ENCODE measurements at regions not wholly inside any gene's neighbourhood (a gene's known extent, or its start where the extent isn't known, plus 50 kb on each side); places are given as distances from the start of the nearest gene placed in this dataset.

- Histone ChIP-seq H2AK9ac (replicated peaks; ENCODE audit: low read depth, low read length, poor library complexity) (no peak overlapping the region), H2BK5ac (ENCODE audit: low read depth, low read length, poor library complexity, severe bottlenecking) (no peak overlapping the region), H2AFZ (replicated peaks; ENCODE audit: low read length, poor library complexity) (no peak overlapping the region), H3K4me1 (ENCODE audit: control insufficient read depth, insufficient read depth, low read length) (no peaks in the 10 kb centered on the region), H3K27ac (ENCODE audit: insufficient read depth, low read length) (no peak overlapping the region), H3K4me2 (ENCODE audit: low read depth, low read length) (no peak overlapping the region), H3K14ac (replicated peaks; ENCODE audit: low read depth, low read length) (no peak overlapping the region), H3K23ac (ENCODE audit: low read depth, low read length) (no peak overlapping the region), H2BK120ac (ENCODE audit: low read depth, low read length) (no peak overlapping the region), H3K9me1 (ENCODE audit: insufficient read depth, low read length) (no peaks in the 10 kb centered on the region), H3K79me1 (ENCODE audit: low read depth in 1 of 2, low read length in 2 of 2) (no peaks in the 10 kb centered on the region), H2BK15ac (ENCODE audit: low read depth, low read length) (no peak overlapping the region), H3K27me3 (ENCODE audit: control insufficient read depth, insufficient read depth, low read length) (no peaks in the 10 kb centered on the region), H3K4me3 (ENCODE audit: insufficient read depth, low read depth, low read length) (no peak overlapping the region), H4K91ac (ENCODE audit: insufficient read depth, low read depth, low read length) (no peak overlapping the region), H3K36me3 (ENCODE audit: control insufficient read depth, insufficient read depth, low read length) (no peaks in the 10 kb centered on the region), H2BK20ac (ENCODE audit: low read depth, low read length) (no peak overlapping the region), H2AK5ac (ENCODE audit: low read depth, low read length) (no peak overlapping the region), H3K9ac (ENCODE audit: low read depth, low read length) (no peak overlapping the region), H3K18ac (ENCODE audit: low read depth, low read length) (no peak overlapping the region), H4K20me1 (ENCODE audit: insufficient read depth, low read length) (no peaks in the 10 kb centered on the region), H4K8ac (ENCODE audit: low read depth in 2 of 2, low read length in 2 of 2) (no peak overlapping the region), H3K9me3 (ENCODE audit: control insufficient read depth, insufficient read depth, low read length) (no peaks in the 10 kb centered on the region), H3K56ac (ENCODE audit: extremely low read depth, insufficient read depth, low read length) (no peak overlapping the region), H3K4ac (ENCODE audit: low read depth, low read length) (no peak overlapping the region), H4K5ac (ENCODE audit: low read depth, low read length) (no peak overlapping the region)
- BruUV-seq (replicated peaks): no TSS peak
- POLR2A ChIA-PET (ENCODE audit: unreplicated experiment): no interaction called here
- ATAC-seq (ENCODE audit: low read depth): no peak
- DNase-seq: no peak
- dilution Hi-C loops (cut with HindIII; ENCODE audit: low sequenced_read_pairs, unreplicated experiment) (no loop called here), in situ Hi-C loops (cut with MboI; ENCODE audit: low sequenced_read_pairs) (no loop called here), intact Hi-C loops (cut with micrococcal nuclease) (no loop called here)
- CTCF ChIA-PET: no interaction called here
- TF ChIP-seq RFX5 (IDR thresholded peaks at IDR 0.05; ENCODE audit: low read depth, low read length) (no peak), RCOR1 (IDR thresholded peaks at IDR 0.05; ENCODE audit: insufficient replicate concordance, low read length) (no peak), MXI1 (IDR thresholded peaks at IDR 0.05; ENCODE audit: borderline replicate concordance, low read depth, low read length) (no peak), CEBPB (IDR thresholded peaks at IDR 0.05; ENCODE audit: low read depth, low read length) (no peak), CHD1 (IDR thresholded peaks at IDR 0.05; ENCODE audit: low read depth, low read length) (no peak), FOS (IDR thresholded peaks at IDR 0.05; ENCODE audit: low read depth, low read length) (no peak), RAD21 (IDR thresholded peaks at IDR 0.05; ENCODE audit: low read length) (no peak), MAZ (IDR thresholded peaks at IDR 0.05; ENCODE audit: borderline replicate concordance, low read depth, low read length) (no peak), USF2 (IDR thresholded peaks at IDR 0.05; ENCODE audit: low read depth, low read length) (no peak)
- TF ChIP-seq, protein P1, sequence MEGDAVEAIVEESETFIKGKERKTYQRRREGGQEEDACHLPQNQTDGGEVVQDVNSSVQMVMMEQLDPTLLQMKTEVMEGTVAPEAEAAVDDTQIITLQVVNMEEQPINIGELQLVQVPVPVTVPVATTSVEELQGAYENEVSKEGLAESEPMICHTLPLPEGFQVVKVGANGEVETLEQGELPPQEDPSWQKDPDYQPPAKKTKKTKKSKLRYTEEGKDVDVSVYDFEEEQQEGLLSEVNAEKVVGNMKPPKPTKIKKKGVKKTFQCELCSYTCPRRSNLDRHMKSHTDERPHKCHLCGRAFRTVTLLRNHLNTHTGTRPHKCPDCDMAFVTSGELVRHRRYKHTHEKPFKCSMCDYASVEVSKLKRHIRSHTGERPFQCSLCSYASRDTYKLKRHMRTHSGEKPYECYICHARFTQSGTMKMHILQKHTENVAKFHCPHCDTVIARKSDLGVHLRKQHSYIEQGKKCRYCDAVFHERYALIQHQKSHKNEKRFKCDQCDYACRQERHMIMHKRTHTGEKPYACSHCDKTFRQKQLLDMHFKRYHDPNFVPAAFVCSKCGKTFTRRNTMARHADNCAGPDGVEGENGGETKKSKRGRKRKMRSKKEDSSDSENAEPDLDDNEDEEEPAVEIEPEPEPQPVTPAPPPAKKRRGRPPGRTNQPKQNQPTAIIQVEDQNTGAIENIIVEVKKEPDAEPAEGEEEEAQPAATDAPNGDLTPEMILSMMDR (conservative IDR thresholded peaks at IDR 0.05; ENCODE audit: low read depth, low read length): no peak
- WGBS, 2 experiments (ENCODE audit: extremely low coverage in 2 of 2, insufficient read length in 1 of 2): no CpG with 5 or more reads among the region's 2 CpGs
These were observed 768.6 kb upstream of the SORCS1 start for GRCh38 chr10:107933076-107933475.

All from IMR-90 (cell line).